DND-41 (cell line): ENCODE measurements at regions not wholly inside any gene's neighbourhood (a gene's known extent, or its start where the extent isn't known, plus 50 kb on each side); places are given as distances from the start of the nearest gene placed in this dataset.

Source experiments
- ATAC-seq: fragments of 200-7000 bp; cut with Tn5 transposase; 3 replicates; pipeline ENCODE4 v1.9.1; 2021; ENCODE audit warnings: low read depth; ENCODE audit not compliant: insufficient read depth
- DNase-seq: peaks from one replicate; pipeline ENCODE4 v3.0.0-alpha.2; 2020
- H2AFZ ChIP-seq: 2 replicates; pipeline ENCODE4 v1.6.0; 2012; ENCODE audit warnings: low read depth, low read length
- H3K27ac ChIP-seq: 2 replicates; pipeline ENCODE4 v1.5.1; 2012; ENCODE audit warnings: low read length, inconsistent platforms
- H3K27me3 ChIP-seq: fragments of 200-600 bp; sonication (generic); 2 replicates; pipeline ENCODE4 v1.6.0; 2012; ENCODE audit warnings: low read length, mild to moderate bottlenecking, inconsistent platforms; ENCODE audit not compliant: insufficient read depth, poor library complexity
- H3K36me3 ChIP-seq: 2 replicates; pipeline ENCODE4 v1.5.1; 2012; ENCODE audit warnings: low read length, inconsistent platforms; ENCODE audit not compliant: insufficient read depth
- H3K4me1 ChIP-seq: 2 replicates; pipeline ENCODE4 v1.5.1; 2012; ENCODE audit warnings: mild to moderate bottlenecking, low read length; ENCODE audit not compliant: insufficient read depth
- H3K4me2 ChIP-seq: 2 replicates; pipeline ENCODE4 v1.6.0; 2012; ENCODE audit warnings: mild to moderate bottlenecking, moderate library complexity, low read length, inconsistent platforms; ENCODE audit not compliant: insufficient read depth
- H3K4me3 ChIP-seq, 2 experiments: fragments of 200-600 bp in 1 of 2; shearing (Covaris generic) in 1 of 2; 2 replicates each; pipeline ENCODE4 v1.5.1; 2012 to 2016; ENCODE audit warnings: inconsistent platforms in 2 of 2, low read length in 2 of 2, mild to moderate bottlenecking in 2 of 2, low read depth in 1 of 2, moderate library complexity in 1 of 2
- H3K79me2 ChIP-seq: 2 replicates; pipeline ENCODE4 v1.6.0; 2012; ENCODE audit warnings: low read length, inconsistent platforms; ENCODE audit not compliant: insufficient read depth
- H3K9ac ChIP-seq: 2 replicates; pipeline ENCODE4 v1.6.0; 2012; ENCODE audit warnings: low read depth, mild to moderate bottlenecking, inconsistent platforms, low read length, moderate library complexity
- H3K9me3 ChIP-seq: 2 replicates; pipeline ENCODE4 v1.5.1; 2012; ENCODE audit warnings: low read length, moderate library complexity, mild to moderate bottlenecking, inconsistent platforms; ENCODE audit not compliant: insufficient read depth, severe bottlenecking
- H4K20me1 ChIP-seq: 2 replicates; pipeline ENCODE4 v1.6.0; 2012; ENCODE audit warnings: low read length; ENCODE audit not compliant: insufficient read depth
- CTCF ChIP-seq: IDR thresholded peaks from 2 replicates; pipeline ENCODE4 v1.5.1; 2012; ENCODE audit warnings: borderline replicate concordance, low read length, moderate library complexity, mild to moderate bottlenecking; ENCODE audit not compliant: poor library complexity, severe bottlenecking; ENCODE audit errors: extremely low read depth
- EZH2 ChIP-seq: IDR thresholded peaks from 3 replicates; pipeline ENCODE4 v1.6.1; 2012; ENCODE audit warnings: borderline replicate concordance, low read depth, mild to moderate bottlenecking, moderate library complexity, low read length, inconsistent platforms; ENCODE audit not compliant: severe bottlenecking

GRCh38 chr12:75591628-75592027, 80.2 kb upstream of the KRR1 start:
- no peak overlapping the region for H2AFZ ChIP-seq
- no peak overlapping the region for H3K9ac ChIP-seq
- DNase-seq (no peak), ATAC-seq (no peak)
- no peaks in the 10 kb centered on the region for H4K20me1 ChIP-seq
- no peaks in the 10 kb centered on the region for H3K79me2 ChIP-seq
- H3K27me3 ChIP-seq: no peaks in the 10 kb centered on the region
- no peaks in the 10 kb centered on the region for H3K4me1 ChIP-seq
- no peaks in the 10 kb centered on the region for H3K9me3 ChIP-seq
- H3K36me3 ChIP-seq: no peaks in the 10 kb centered on the region
- no peak for TF ChIP-seq CTCF
- TF ChIP-seq EZH2: no peak
- H3K4me3 ChIP-seq: no peak overlapping the region
- H3K27ac ChIP-seq: no peak overlapping the region
- H3K4me2 ChIP-seq: no peak overlapping the region

- H3K9me3 ChIP-seq: no peaks in the 10 kb centered on the region
- no peak overlapping the region for H3K4me2 ChIP-seq
- no peaks in the 10 kb centered on the region for H3K27me3 ChIP-seq
- no peaks in the 10 kb centered on the region for H4K20me1 ChIP-seq
- no peak overlapping the region for H3K4me3 ChIP-seq
- H3K36me3 ChIP-seq: no peaks in the 10 kb centered on the region
- H3K9ac ChIP-seq: no peak overlapping the region
- no peaks in the 10 kb centered on the region for H3K79me2 ChIP-seq
- TF ChIP-seq EZH2 (no peak), CTCF (no peak)
- DNase-seq: no peak
- no peak overlapping the region for H3K27ac ChIP-seq
- H2AFZ ChIP-seq: no peak overlapping the region
- H3K4me1 ChIP-seq: no peaks in the 10 kb centered on the region
- ATAC-seq: no peak
Measured at GRCh38 chr12:75589801-75590200, 78.4 kb upstream of the KRR1 start.

- H3K4me2 ChIP-seq: no peak overlapping the region
- no peaks in the 10 kb centered on the region for H4K20me1 ChIP-seq
- no peak overlapping the region for H3K4me3 ChIP-seq
- no peak overlapping the region for H2AFZ ChIP-seq
- H3K4me1 ChIP-seq: no peaks in the 10 kb centered on the region
- DNase-seq: no peak
- no peak overlapping the region for H3K27ac ChIP-seq
- TF ChIP-seq EZH2: no peak
- TF ChIP-seq CTCF: no peak
- no peak overlapping the region for H3K9ac ChIP-seq
- H3K36me3 ChIP-seq: no peaks in the 10 kb centered on the region
- H3K79me2 ChIP-seq: no peaks in the 10 kb centered on the region
- H3K9me3 ChIP-seq: no peaks in the 10 kb centered on the region
- ATAC-seq: no peak
- H3K27me3 ChIP-seq: no peaks in the 10 kb centered on the region
Measured at GRCh38 chr12:75587340-75588106, 76.1 kb upstream of the KRR1 start.
